HG03108 (cell line): ENCODE measurements at regions not wholly inside any gene's neighbourhood (a gene's known extent, or its start where the extent isn't known, plus 50 kb on each side); places are given as distances from the start of the nearest gene placed in this dataset.

Experiments
- ATAC-seq: cut with Tn5 transposase; IDR thresholded peaks from one replicate; pipeline ENCODE4 v1.9.1; 2021; ENCODE audit warnings: moderate library complexity; ENCODE audit not compliant: unreplicated experiment

GRCh38 chr22:49022816-49023160 lies 804.9 kb downstream of the BRD1 start:
- ATAC-seq, result no peak

GRCh38 chr22:49021926-49022815 lies 805.5 kb downstream of the BRD1 start:
- no peak for ATAC-seq

- no peak for ATAC-seq
These were observed 806.3 kb downstream of the BRD1 start for GRCh38 chr22:49021131-49021925.

- no peak for ATAC-seq
These were observed 807.6 kb downstream of the BRD1 start for GRCh38 chr22:49019737-49020713.

GRCh38 chr22:49018601-49019000 lies 809.1 kb downstream of the BRD1 start:
- no peak for ATAC-seq

- ATAC-seq, result no peak
These were observed 810.0 kb downstream of the BRD1 start for GRCh38 chr22:49017482-49018329.

GRCh38 chr22:49016909-49017481 lies 810.7 kb downstream of the BRD1 start:
- no peak for ATAC-seq

- ATAC-seq, result no peak
These were observed 811.4 kb downstream of the BRD1 start for GRCh38 chr22:49015993-49016908.

GRCh38 chr22:49015459-49015858 lies 812.2 kb downstream of the BRD1 start:
- no peak for ATAC-seq

- ATAC-seq, result no peak
These were observed 813.2 kb downstream of the BRD1 start for GRCh38 chr22:49014227-49015201.

GRCh38 chr22:49013707-49014106 lies 814.0 kb downstream of the BRD1 start:
- no peak for ATAC-seq

- no peak for ATAC-seq
These were observed 814.8 kb downstream of the BRD1 start for GRCh38 chr22:49012712-49013395.

GRCh38 chr22:49011769-49012648 lies 815.7 kb downstream of the BRD1 start:
- no peak for ATAC-seq

- no peak for ATAC-seq
These were observed 816.3 kb downstream of the BRD1 start for GRCh38 chr22:49011379-49011768.

- ATAC-seq, result no peak
These were observed 816.8 kb downstream of the BRD1 start for GRCh38 chr22:49010901-49011300.
